SK-N-MC (cell line): ENCODE measurements at regions not wholly inside any gene's neighbourhood (a gene's known extent, or its start where the extent isn't known, plus 50 kb on each side); places are given as distances from the start of the nearest gene placed in this dataset.

Experiments
- EZH2 ChIP-seq: fragments of 200-600 bp; sonication (generic); IDR thresholded peaks from one replicate; pipeline ENCODE4 v1.6.1; 2017; ENCODE audit warnings: antibody characterized with exemption
- FOXP2 ChIP-seq: optimal IDR thresholded peaks from 2 replicates; pipeline ENCODE3; 2011; ENCODE audit warnings: mild to moderate bottlenecking, moderate library complexity; ENCODE audit not compliant: insufficient read depth; ENCODE audit errors: extremely low read length, control extremely low read depth
- POLR2AphosphoS5 ChIP-seq: IDR thresholded peaks from 2 replicates; pipeline ENCODE4 v1.6.1; 2012; ENCODE audit warnings: mild to moderate bottlenecking, low read depth, low read length, borderline replicate concordance

DNA sequence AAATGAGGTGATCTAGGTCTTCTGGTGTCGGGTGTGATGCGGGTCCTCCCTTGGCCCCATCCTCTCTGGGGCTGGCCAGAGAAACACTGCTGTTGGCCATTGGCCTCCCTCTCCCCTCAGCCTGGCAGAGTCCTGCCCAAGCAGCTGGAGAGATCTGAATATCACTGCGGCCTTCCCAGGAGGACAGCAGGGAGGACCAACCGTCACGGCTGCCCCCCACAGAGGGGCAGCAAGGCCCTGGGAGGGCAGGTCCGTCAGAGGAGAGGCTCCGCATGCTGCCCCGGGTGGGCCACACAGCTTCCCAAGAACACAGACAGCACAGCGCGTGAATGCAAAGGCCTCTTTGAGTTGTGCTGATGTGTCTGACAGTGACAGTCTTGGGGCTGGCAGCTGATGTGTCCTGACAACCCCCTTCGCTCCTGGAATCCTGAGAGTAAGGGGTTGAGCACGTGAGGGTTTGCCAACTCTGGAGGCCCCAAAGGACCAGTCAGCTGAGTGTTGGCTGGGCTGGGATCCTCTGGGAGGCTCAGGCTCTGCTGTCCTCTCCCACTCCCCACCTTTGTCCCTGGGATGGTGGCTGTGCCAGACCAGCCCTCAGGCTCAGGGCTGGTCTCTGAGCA, 132.5 kb upstream of the UNC5B start:
- no peak for TF ChIP-seq EZH2
- TF ChIP-seq POLR2AphosphoS5 = no peak
- TF ChIP-seq FOXP2 = no peak
